ENCODE measurements at regions not wholly inside any gene's neighbourhood (a gene's known extent, or its start where the extent isn't known, plus 50 kb on each side); places are given as distances from the start of the nearest gene placed in this dataset.

- no peak for DNase-seq (ENCODE audit: low spot score)
These were observed 349.1 kb upstream of the EEF2KMT start for GRCh38 chr16:5446623-5447240.

GRCh38 chr16:5444189-5444588 is 346.6 kb upstream of the EEF2KMT start:
- DNase-seq (ENCODE audit: low spot score), result no peak

- no peak for DNase-seq (ENCODE audit: low spot score)
These were observed 345.4 kb upstream of the EEF2KMT start for GRCh38 chr16:5442986-5443385.

- DNase-seq (ENCODE audit: low spot score), result no peak
These were observed 344.5 kb upstream of the EEF2KMT start for GRCh38 chr16:5442054-5442453.

GRCh38 chr16:5438591-5438990 is 341.0 kb upstream of the EEF2KMT start:
- DNase-seq (ENCODE audit: low spot score), result no peak

GRCh38 chr16:5433587-5433986 is 336.0 kb upstream of the EEF2KMT start:
- no peak for DNase-seq (ENCODE audit: low spot score)

GRCh38 chr16:5432166-5432565 is 334.6 kb upstream of the EEF2KMT start:
- DNase-seq (ENCODE audit: low spot score), result no peak

GRCh38 chr16:5430598-5430997 is 333.0 kb upstream of the EEF2KMT start:
- no peak for DNase-seq (ENCODE audit: low spot score)

GRCh38 chr16:5428932-5429331 is 331.3 kb upstream of the EEF2KMT start:
- no peak for DNase-seq (ENCODE audit: low spot score)

GRCh38 chr16:5427571-5427970 is 330.0 kb upstream of the EEF2KMT start:
- DNase-seq (ENCODE audit: low spot score), result no peak

GRCh38 chr16:5422643-5423496 is 325.3 kb upstream of the EEF2KMT start:
- DNase-seq (ENCODE audit: low spot score), result no peak

- DNase-seq (ENCODE audit: low spot score), result no peak
These were observed 324.5 kb upstream of the EEF2KMT start for GRCh38 chr16:5422047-5422446.

GRCh38 chr16:5416013-5416412 is 318.4 kb upstream of the EEF2KMT start:
- DNase-seq (ENCODE audit: low spot score), result no peak

GRCh38 chr16:5415123-5415522 is 317.5 kb upstream of the EEF2KMT start:
- no peak for DNase-seq (ENCODE audit: low spot score)

- DNase-seq (ENCODE audit: low spot score), result no peak
These were observed 315.1 kb upstream of the EEF2KMT start for GRCh38 chr16:5412731-5413130.

GRCh38 chr16:5398203-5398602 is 300.6 kb upstream of the EEF2KMT start:
- no peak for DNase-seq (ENCODE audit: low spot score)

GRCh38 chr16:5396880-5397279 is 299.3 kb upstream of the EEF2KMT start:
- no peak for DNase-seq (ENCODE audit: low spot score)

- DNase-seq (ENCODE audit: low spot score), result no peak
These were observed 295.5 kb upstream of the EEF2KMT start for GRCh38 chr16:5393070-5393469.

GRCh38 chr16:5386989-5387388 is 289.4 kb upstream of the EEF2KMT start:
- DNase-seq (ENCODE audit: low spot score), result no peak

GRCh38 chr16:5385811-5386210 is 288.2 kb upstream of the EEF2KMT start:
- DNase-seq (ENCODE audit: low spot score), result no peak

- DNase-seq (ENCODE audit: low spot score), result no peak
These were observed 287.5 kb upstream of the EEF2KMT start for GRCh38 chr16:5385115-5385514.

- no peak for DNase-seq (ENCODE audit: low spot score)
These were observed 286.1 kb upstream of the EEF2KMT start for GRCh38 chr16:5383737-5384136.

GRCh38 chr16:5382484-5382883 is 284.9 kb upstream of the EEF2KMT start:
- DNase-seq (ENCODE audit: low spot score), result no peak

All from ureter (tissue), 1 donor.